ENCODE measurements at regions not wholly inside any gene's neighbourhood (a gene's known extent, or its start where the extent isn't known, plus 50 kb on each side); places are given as distances from the start of the nearest gene placed in this dataset.
A peak's percentile ranks its signal among the peaks of the same experiment; 100 is the strongest.

- no peak for DNase-seq
Observed at GRCh38 chr13:40197936-40198595, 468.4 kb downstream of the FOXO1 start.

GRCh38 chr13:40200273-40200978, 466.0 kb downstream of the FOXO1 start:
- DNase-seq: no peak

GRCh38 chr13:40204246-40204645, 462.2 kb downstream of the FOXO1 start:
- no peak for DNase-seq

GRCh38 chr13:40205771-40206240, 460.6 kb downstream of the FOXO1 start:
- DNase-seq: no peak

- DNase-seq: peak; percentile 48
Observed at GRCh38 chr13:40206241-40207000, 460.0 kb downstream of the FOXO1 start.

- DNase-seq: no peak
Observed at GRCh38 chr13:40207001-40207478, 459.4 kb downstream of the FOXO1 start.

- no peak for DNase-seq
Observed at GRCh38 chr13:40208517-40208916, 457.9 kb downstream of the FOXO1 start.

GRCh38 chr13:40210865-40211585, 455.4 kb downstream of the FOXO1 start:
- DNase-seq: no peak

- DNase-seq: no peak
Observed at GRCh38 chr13:40211586-40211968, 454.9 kb downstream of the FOXO1 start.

- DNase-seq: no peak
Observed at GRCh38 chr13:40213779-40214178, 452.7 kb downstream of the FOXO1 start.

- no peak for DNase-seq
Observed at GRCh38 chr13:40215311-40215710, 451.1 kb downstream of the FOXO1 start.

- DNase-seq: no peak
Observed at GRCh38 chr13:40215747-40216146, 450.7 kb downstream of the FOXO1 start.

- no peak for DNase-seq
Observed at GRCh38 chr13:40217675-40218074, 448.8 kb downstream of the FOXO1 start.

GRCh38 chr13:40220299-40220935, 446.0 kb downstream of the FOXO1 start:
- DNase-seq: peak; percentile 19

GRCh38 chr13:40221131-40221459, 445.3 kb downstream of the FOXO1 start:
- DNase-seq: no peak

- DNase-seq: peak; percentile 55
Observed at GRCh38 chr13:40221460-40222201, 444.8 kb downstream of the FOXO1 start.

GRCh38 chr13:40223585-40223984, 442.9 kb downstream of the FOXO1 start:
- no peak for DNase-seq

GRCh38 chr13:40228496-40228895, 437.9 kb downstream of the FOXO1 start:
- peak; percentile 17 for DNase-seq

GRCh38 chr13:40228990-40229389, 437.5 kb downstream of the FOXO1 start:
- peak; percentile 2 for DNase-seq

- DNase-seq: peak; percentile 7
Observed at GRCh38 chr13:40230833-40231266, 435.6 kb downstream of the FOXO1 start.

- no peak for DNase-seq
Observed at GRCh38 chr13:40231311-40231710, 435.1 kb downstream of the FOXO1 start.

- no peak for DNase-seq
Observed at GRCh38 chr13:40231751-40232150, 434.7 kb downstream of the FOXO1 start.
